ENCODE measurements at regions not wholly inside any gene's neighbourhood (a gene's known extent, or its start where the extent isn't known, plus 50 kb on each side); places are given as distances from the start of the nearest gene placed in this dataset.
A peak's percentile ranks its signal among the peaks of the same experiment; 100 is the strongest.

DNA sequence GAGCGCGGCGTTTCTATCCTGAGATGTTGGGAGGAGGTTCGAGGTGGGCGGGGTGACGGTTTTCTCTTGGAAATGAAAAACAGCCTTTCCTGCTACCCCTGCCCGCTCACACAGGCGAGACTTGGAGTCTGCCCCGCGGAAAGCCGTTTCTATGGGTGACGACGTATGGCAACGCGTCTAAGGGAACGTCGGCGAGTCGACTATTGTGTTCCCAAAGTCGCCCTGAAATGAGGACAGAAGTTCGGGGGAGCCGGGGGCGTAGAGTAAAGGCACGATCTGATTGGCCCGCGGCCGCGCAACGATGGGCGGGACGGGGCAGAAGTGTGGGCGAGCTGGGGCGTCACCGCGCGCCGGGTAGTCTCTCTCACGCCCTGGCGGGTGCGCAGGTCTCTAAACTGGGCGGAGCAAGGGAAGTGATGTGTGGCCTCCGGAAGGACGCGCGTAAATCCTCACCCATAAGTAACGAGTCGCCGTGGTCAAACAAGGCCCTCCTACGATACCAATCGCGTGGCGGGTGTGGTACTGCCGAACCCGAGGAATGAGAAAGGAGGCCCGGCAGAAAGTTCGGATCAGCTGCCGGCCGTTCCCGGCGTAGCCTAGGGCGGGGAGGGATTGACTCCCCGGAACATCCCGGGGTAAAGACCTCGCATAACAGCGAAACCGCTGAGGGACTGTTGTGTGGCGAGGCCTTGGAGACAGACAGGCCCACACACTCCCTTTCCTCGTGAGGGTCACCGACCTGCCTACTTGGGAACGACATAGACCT, 89.6 kb downstream of the FAM161A start:
- Histone ChIP-seq H3K27me3 (no peaks in the 10 kb centered on the region), H3K4me1 (no peaks in the 10 kb centered on the region), H3K4me3 (peak overlapping the region; percentile 67 to 72), H3K9me3 (peaks cover 0 to 4% (median 0%) of the 10 kb centered on the region in 3 donors), H3K27ac (peak overlapping the region; percentile 95 to 96), H3K36me3 (no peaks in the 10 kb centered on the region)
- intact Hi-C loops (cut with DNase I; ENCODE audit: low total_unique reads), result loop anchor here (5.0 to 10.0 kb wide), 3 partner anchors 91 to 227 kb away; partner anchors contain the start of genes CCT4, FAM161A and XPO1
- DNase-seq, result peak; percentile 98 to 99
- no peak for TF ChIP-seq CTCF (IDR thresholded peaks at IDR 0.05)

- Histone ChIP-seq H3K9me3 (peaks cover 0 to 4% (median 0%) of the 10 kb centered on the region in 3 donors), H3K36me3 (no peaks in the 10 kb centered on the region), H3K4me3 (peak overlapping the region; percentile 67 to 72), H3K27me3 (no peaks in the 10 kb centered on the region), H3K4me1 (no peaks in the 10 kb centered on the region), H3K27ac (peak overlapping the region; percentile 95 to 96)
- intact Hi-C loops (cut with DNase I; ENCODE audit: low total_unique reads), result loop anchor here (5.0 to 10.0 kb wide), 3 partner anchors 91 to 226 kb away; partner anchors contain the start of genes CCT4, FAM161A and XPO1
- no peak for TF ChIP-seq CTCF (IDR thresholded peaks at IDR 0.05)
- peak; percentile 78 to 88 for DNase-seq
These were observed 90.2 kb downstream of the FAM161A start for GRCh38 chr2:61763605-61764034.

DNA sequence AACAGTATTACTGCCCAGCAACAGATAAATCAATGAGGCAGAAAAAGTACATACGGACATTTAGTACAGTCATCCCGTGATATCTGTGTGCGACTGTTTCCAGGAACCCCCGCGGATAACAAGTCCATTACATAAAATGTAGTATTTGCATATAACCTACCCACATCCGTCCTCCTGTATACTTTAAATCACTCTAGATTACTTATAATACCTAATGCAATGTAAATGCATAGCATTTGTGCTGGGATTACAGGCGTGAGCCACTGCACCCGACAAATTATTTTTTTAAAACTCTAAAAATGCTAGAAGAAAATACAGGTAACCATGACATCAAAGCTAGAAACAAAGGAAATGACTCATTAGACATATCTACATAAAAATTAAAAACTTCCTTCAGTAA, 91.6 kb downstream of the FAM161A start:
- Histone ChIP-seq H3K9me3 (peaks cover 0 to 4% (median 0%) of the 10 kb centered on the region in 3 donors), H3K27me3 (no peaks in the 10 kb centered on the region), H3K4me3 (no peak overlapping the region), H3K27ac (no peak overlapping the region), H3K4me1 (no peaks in the 10 kb centered on the region), H3K36me3 (no peaks in the 10 kb centered on the region)
- intact Hi-C loops (cut with DNase I; ENCODE audit: low total_unique reads), result loop anchor here (5.0 to 10.0 kb wide), 3 partner anchors 93 to 225 kb away; partner anchors contain the start of genes CCT4, FAM161A and XPO1
- DNase-seq, result no peak
- TF ChIP-seq CTCF (IDR thresholded peaks at IDR 0.05), result no peak

DNA sequence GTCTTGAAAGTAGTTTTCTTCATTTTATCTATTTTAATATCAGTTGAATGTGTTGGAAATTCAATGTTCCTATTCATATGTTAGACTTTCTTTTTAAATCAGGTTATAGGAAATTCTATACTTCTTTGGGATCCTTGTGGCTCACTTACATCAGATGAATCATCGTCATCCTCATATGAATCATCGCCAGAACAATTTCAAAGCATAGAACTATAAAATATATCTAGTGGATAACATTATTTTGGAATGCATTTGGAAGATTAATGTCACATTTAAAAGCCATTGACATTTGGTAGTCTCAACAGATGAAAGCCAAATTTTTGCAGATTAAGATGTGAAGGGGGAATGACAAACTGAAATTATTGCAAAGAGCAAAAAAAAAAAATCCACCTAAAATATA, 94.1 kb downstream of the FAM161A start:
- no peak overlapping the region for H3K4me3 ChIP-seq
- intact Hi-C loops (cut with DNase I; ENCODE audit: low total_unique reads), result loop anchor here (5.0 to 10.0 kb wide), 3 partner anchors 95 to 222 kb away; partner anchors contain the start of genes CCT4, FAM161A and XPO1
- no peak for TF ChIP-seq CTCF (IDR thresholded peaks at IDR 0.05)
- no peaks in the 10 kb centered on the region for H3K9me3 ChIP-seq
- H3K27me3 ChIP-seq, result no peaks in the 10 kb centered on the region
- H3K27ac ChIP-seq, result no peak overlapping the region
- no peaks in the 10 kb centered on the region for H3K36me3 ChIP-seq
- DNase-seq, result no peak
- H3K4me1 ChIP-seq, result no peaks in the 10 kb centered on the region

GRCh38 chr2:61759005-61759404, 94.9 kb downstream of the FAM161A start:
- intact Hi-C loops (cut with DNase I; ENCODE audit: low total_unique reads), result no loop called here
- TF ChIP-seq CTCF (IDR thresholded peaks at IDR 0.05), result no peak
- H3K27me3 ChIP-seq, result no peaks in the 10 kb centered on the region

More at GRCh38 chr2:61759005-61759404, 94.9 kb downstream of the FAM161A start:
- no peaks in the 10 kb centered on the region for H3K4me1 ChIP-seq
- H3K4me3 ChIP-seq, result no peak overlapping the region
- H3K27ac ChIP-seq, result no peak overlapping the region
- no peaks in the 10 kb centered on the region for H3K9me3 ChIP-seq
- H3K36me3 ChIP-seq, result no peaks in the 10 kb centered on the region
- DNase-seq, result no peak
